DOHH2 (cell line): ENCODE measurements at regions not wholly inside any gene's neighbourhood (a gene's known extent, or its start where the extent isn't known, plus 50 kb on each side); places are given as distances from the start of the nearest gene placed in this dataset.
"Not testable (repeated sequence)": the region's sequence is repeated elsewhere in the genome, so short reads cannot be mapped to it uniquely, and the experiment has no call there.

Source experiments
- EZH2phosphoT487 ChIP-seq: fragments of 200-600 bp; sonication (generic); IDR thresholded peaks from 2 replicates; pipeline ENCODE4 v1.6.1; 2017; ENCODE audit warnings: borderline replicate concordance, mild to moderate bottlenecking, antibody characterized with exemption, low read length, moderate library complexity, mixed read lengths
- TF ChIP-seq, protein P1 (sequence below): fragments of 200-600 bp; sonication (generic); IDR thresholded peaks from one replicate; pipeline ENCODE4 v1.5.1; 2014; ENCODE audit warnings: antibody characterized with exemption, mild to moderate bottlenecking, low read depth, low read length; ENCODE audit not compliant: poor library complexity, severe bottlenecking

DNA sequence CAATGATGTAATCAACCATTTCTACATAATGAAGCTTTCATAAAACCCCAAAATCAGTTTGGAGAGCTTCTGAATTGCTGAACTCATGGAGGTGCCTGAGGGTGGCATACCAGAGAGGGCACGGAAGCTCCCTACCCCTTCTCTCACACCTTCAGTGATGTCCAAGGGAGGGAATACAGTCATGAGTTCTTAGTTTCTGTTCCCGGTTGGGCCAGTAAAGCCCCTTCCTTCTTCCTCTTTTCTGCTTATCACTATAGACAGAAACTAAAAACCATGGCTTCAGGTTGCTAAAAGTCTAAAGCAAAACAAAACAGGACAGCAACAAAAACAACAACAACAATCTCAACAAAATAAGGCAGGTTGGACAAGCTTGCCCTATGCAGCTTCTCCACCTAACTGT lies 260.0 kb downstream of the SPATA31A6 start:
- TF ChIP-seq, protein P1, sequence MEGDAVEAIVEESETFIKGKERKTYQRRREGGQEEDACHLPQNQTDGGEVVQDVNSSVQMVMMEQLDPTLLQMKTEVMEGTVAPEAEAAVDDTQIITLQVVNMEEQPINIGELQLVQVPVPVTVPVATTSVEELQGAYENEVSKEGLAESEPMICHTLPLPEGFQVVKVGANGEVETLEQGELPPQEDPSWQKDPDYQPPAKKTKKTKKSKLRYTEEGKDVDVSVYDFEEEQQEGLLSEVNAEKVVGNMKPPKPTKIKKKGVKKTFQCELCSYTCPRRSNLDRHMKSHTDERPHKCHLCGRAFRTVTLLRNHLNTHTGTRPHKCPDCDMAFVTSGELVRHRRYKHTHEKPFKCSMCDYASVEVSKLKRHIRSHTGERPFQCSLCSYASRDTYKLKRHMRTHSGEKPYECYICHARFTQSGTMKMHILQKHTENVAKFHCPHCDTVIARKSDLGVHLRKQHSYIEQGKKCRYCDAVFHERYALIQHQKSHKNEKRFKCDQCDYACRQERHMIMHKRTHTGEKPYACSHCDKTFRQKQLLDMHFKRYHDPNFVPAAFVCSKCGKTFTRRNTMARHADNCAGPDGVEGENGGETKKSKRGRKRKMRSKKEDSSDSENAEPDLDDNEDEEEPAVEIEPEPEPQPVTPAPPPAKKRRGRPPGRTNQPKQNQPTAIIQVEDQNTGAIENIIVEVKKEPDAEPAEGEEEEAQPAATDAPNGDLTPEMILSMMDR, result not testable (repeated sequence)
- TF ChIP-seq EZH2phosphoT487, result not testable (repeated sequence)
